ENCODE measurements at regions not wholly inside any gene's neighbourhood (a gene's known extent, or its start where the extent isn't known, plus 50 kb on each side); places are given as distances from the start of the nearest gene placed in this dataset.

- Histone ChIP-seq H3K9me3 (ENCODE audit: control insufficient read depth, low read depth, low read length) (peaks cover 5% of the 10 kb centered on the region), H2AFZ (ENCODE audit: low read length) (no peak overlapping the region), H3K18ac (ENCODE audit: insufficient read length, low read depth, low read length) (no peak overlapping the region), H4K5ac (ENCODE audit: insufficient read length, low read depth, low read length) (no peak overlapping the region), H3K14ac (ENCODE audit: insufficient read depth, low read length) (no peak overlapping the region), H3K23ac (ENCODE audit: insufficient read length, low read depth, low read length) (no peak overlapping the region), H2BK15ac (ENCODE audit: low read depth, low read length) (no peak overlapping the region), H2BK20ac (ENCODE audit: low read depth, low read length, poor library complexity, severe bottlenecking) (no peak overlapping the region), H3K27me3 (ENCODE audit: insufficient read depth, low read length) (no peaks in the 10 kb centered on the region), H3K23me2 (ENCODE audit: insufficient read length, low read depth, low read length, poor library complexity, severe bottlenecking) (no peaks in the 10 kb centered on the region), H3K79me1 (ENCODE audit: insufficient read depth, low read depth, low read length, poor library complexity, severe bottlenecking) (no peaks in the 10 kb centered on the region), H4K8ac (replicated peaks; ENCODE audit: insufficient read length, low read depth, low read length) (no peak overlapping the region), H4K91ac (ENCODE audit: insufficient read length, low read depth, low read length) (no peak overlapping the region), H4K20me1 (ENCODE audit: control insufficient read depth, insufficient read depth, insufficient read length) (no peaks in the 10 kb centered on the region), H3K4me2 (ENCODE audit: insufficient read depth, insufficient read length, low read length) (no peak overlapping the region), H2BK120ac (ENCODE audit: low read depth, low read length, poor library complexity, severe bottlenecking) (no peak overlapping the region), H3K4ac (ENCODE audit: low read depth, low read length) (no peak overlapping the region), H3K56ac (ENCODE audit: insufficient read length, low read depth, low read length) (no peak overlapping the region), H2BK5ac (ENCODE audit: insufficient read length, low read length) (no peak overlapping the region), H2BK12ac (ENCODE audit: insufficient read length, low read depth, low read length) (no peak overlapping the region), H3K79me2 (ENCODE audit: insufficient read depth, low read length) (no peaks in the 10 kb centered on the region), H3K4me1 (ENCODE audit: insufficient read depth, low read length) (no peaks in the 10 kb centered on the region), H3T11ph (ENCODE audit: low read length) (no peak overlapping the region), H3K9ac (ENCODE audit: extremely low read depth, insufficient read length, low read length) (no peak overlapping the region), H2AK5ac (ENCODE audit: insufficient read length, low read length) (no peak overlapping the region), H3K27ac (ENCODE audit: insufficient read length, low read depth, low read length) (no peak overlapping the region)
- Mint-ChIP-seq H3K27ac (no peak overlapping the region), H3K4me3 (no peak overlapping the region), H3K36me3 (ENCODE audit: insufficient read depth in 1 of 3, low read depth in 3 of 3) (peaks cover 1 to 10% (median 3%) of the 10 kb centered on the region in 3 experiments; a peak in 3 of 7 replicates), H3K9me3 (peaks cover 10 to 11% of the 10 kb centered on the region in 2 experiments), H3K4me1 (peaks cover 8 to 11% of the 10 kb centered on the region in 2 experiments), H3K27me3 (ENCODE audit: low read depth) (no peaks in the 10 kb centered on the region; the same call in none of the 2 replicates)
- no CpG with 5 or more reads among the region's 5 CpGs for WGBS (ENCODE audit: extremely low coverage, insufficient read length, low lambda C conversion rate)
- DNase-seq = no peak
- TF ChIP-seq CTCF (conservative IDR thresholded peaks at IDR 0.05) = no peak
These were observed 108.5 kb upstream of the PFN2 start for GRCh38 chr3:150079029-150079739.
